Lower leg skin (tissue), 3 donors: ENCODE measurements at regions not wholly inside any gene's neighbourhood (a gene's known extent, or its start where the extent isn't known, plus 50 kb on each side); places are given as distances from the start of the nearest gene placed in this dataset.

Source experiments
- CTCF ChIP-seq, 3 donors: fragments of 450-650 bp; IDR thresholded peaks; one replicate each; pipeline ENCODE4 v1.5.1; 2016; ENCODE audit warnings: antibody characterized with exemption in 3 of 3, mild to moderate bottlenecking in 3 of 3, moderate library complexity in 2 of 3
- POLR2A ChIP-seq, 2 donors: fragments of 450-650 bp; IDR thresholded peaks; one replicate each; pipeline ENCODE4 v1.6.1; 2016 to 2017; ENCODE audit warnings: antibody characterized with exemption in 2 of 2, mild to moderate bottlenecking in 1 of 2, moderate library complexity in 1 of 2

GRCh38 chr7:69260023-69260422 is 338.3 kb upstream of the AUTS2 start:
- TF ChIP-seq CTCF (IDR thresholded peaks at IDR 0.05) (no peak), POLR2A (IDR thresholded peaks at IDR 0.05) (no peak)
